ENCODE measurements at regions not wholly inside any gene's neighbourhood (a gene's known extent, or its start where the extent isn't known, plus 50 kb on each side); places are given as distances from the start of the nearest gene placed in this dataset.

DNA sequence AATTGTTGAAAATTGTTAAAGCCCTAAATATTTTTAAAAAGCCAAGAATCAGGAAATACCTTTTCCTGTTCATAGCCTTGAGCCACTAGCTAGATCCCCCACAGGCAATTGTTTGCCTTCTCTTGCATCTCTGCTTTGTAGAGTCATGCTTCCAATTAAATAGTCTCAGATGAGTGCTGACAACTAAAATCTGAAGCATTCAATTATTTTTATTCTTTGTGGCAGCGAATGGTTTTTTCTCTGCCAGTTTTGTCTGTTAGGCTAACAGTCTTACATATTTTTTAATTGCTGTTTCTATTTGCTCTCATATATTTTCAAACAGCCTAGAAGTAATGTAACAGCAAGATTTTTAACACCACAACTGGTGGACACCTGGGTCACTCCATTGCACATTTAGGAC is 277.1 kb upstream of the GBE1 start:
- Histone ChIP-seq H3K4me2 (ENCODE audit: low read length) (no peak overlapping the region), H3K4me1 (ENCODE audit: control insufficient read depth, insufficient read depth, low read length) (no peaks in the 10 kb centered on the region), H3K27me3 (ENCODE audit: control insufficient read depth, insufficient read depth, low read length) (no peaks in the 10 kb centered on the region), H3K36me3 (ENCODE audit: insufficient read depth, low read length) (no peaks in the 10 kb centered on the region), H3K4me3 (ENCODE audit: low read length) (no peak overlapping the region), H3K9ac (ENCODE audit: low read depth, low read length) (no peak overlapping the region), H3K9me3 (replicated peaks; ENCODE audit: low read length) (no peaks in the 10 kb centered on the region)

GRCh38 chr3:82033186-82033585 is 271.7 kb upstream of the GBE1 start:
- Histone ChIP-seq H3K4me1 (ENCODE audit: control insufficient read depth, insufficient read depth, low read length) (no peaks in the 10 kb centered on the region), H3K27me3 (ENCODE audit: control insufficient read depth, insufficient read depth, low read length) (no peaks in the 10 kb centered on the region), H3K9ac (ENCODE audit: low read depth, low read length) (no peak overlapping the region), H3K9me3 (replicated peaks; ENCODE audit: low read length) (no peaks in the 10 kb centered on the region), H3K36me3 (ENCODE audit: insufficient read depth, low read length) (no peaks in the 10 kb centered on the region), H3K4me2 (ENCODE audit: low read length) (no peak overlapping the region), H3K4me3 (ENCODE audit: low read length) (no peak overlapping the region)

GRCh38 chr3:82031596-82031995 is 270.2 kb upstream of the GBE1 start:
- no peaks in the 10 kb centered on the region for H3K27me3 ChIP-seq (ENCODE audit: control insufficient read depth, insufficient read depth, low read length)
- no peak overlapping the region for H3K4me3 ChIP-seq (ENCODE audit: low read length)
- no peak overlapping the region for H3K9ac ChIP-seq (ENCODE audit: low read depth, low read length)
- H3K36me3 ChIP-seq (ENCODE audit: insufficient read depth, low read length), result no peaks in the 10 kb centered on the region
- H3K9me3 ChIP-seq (replicated peaks; ENCODE audit: low read length), result no peaks in the 10 kb centered on the region
- H3K4me2 ChIP-seq (ENCODE audit: low read length), result no peak overlapping the region
- H3K4me1 ChIP-seq (ENCODE audit: control insufficient read depth, insufficient read depth, low read length), result no peaks in the 10 kb centered on the region

GRCh38 chr3:82030916-82031315 is 269.5 kb upstream of the GBE1 start:
- no peaks in the 10 kb centered on the region for H3K9me3 ChIP-seq (replicated peaks; ENCODE audit: low read length)
- no peak overlapping the region for H3K9ac ChIP-seq (ENCODE audit: low read depth, low read length)
- H3K36me3 ChIP-seq (ENCODE audit: insufficient read depth, low read length), result no peaks in the 10 kb centered on the region
- H3K4me2 ChIP-seq (ENCODE audit: low read length), result peak overlapping the region; percentile 61
- peak overlapping the region; percentile 1 for H3K4me3 ChIP-seq (ENCODE audit: low read length)
- H3K4me1 ChIP-seq (ENCODE audit: control insufficient read depth, insufficient read depth, low read length), result no peaks in the 10 kb centered on the region
- no peaks in the 10 kb centered on the region for H3K27me3 ChIP-seq (ENCODE audit: control insufficient read depth, insufficient read depth, low read length)

DNA sequence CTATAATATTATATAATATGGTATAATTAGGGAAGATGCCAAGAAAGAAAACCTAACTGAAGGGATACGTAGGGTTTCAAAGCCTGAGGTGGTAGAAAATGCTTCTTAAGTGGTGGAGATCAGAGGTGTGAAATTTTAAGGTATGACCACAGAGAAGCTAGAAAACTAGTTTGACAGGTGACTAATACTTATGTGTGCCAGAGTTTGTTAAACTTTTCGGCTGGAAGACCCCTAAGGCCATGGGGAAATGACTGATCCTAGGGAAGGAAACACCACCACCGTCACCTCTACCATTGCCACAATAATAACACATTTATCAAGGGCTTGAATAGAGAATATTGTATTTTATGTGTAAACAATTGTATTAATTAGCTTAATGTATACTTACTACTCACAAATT is 261.4 kb upstream of the GBE1 start:
- Histone ChIP-seq H3K4me3 (ENCODE audit: low read length) (no peak overlapping the region), H3K4me1 (ENCODE audit: control insufficient read depth, insufficient read depth, low read length) (no peaks in the 10 kb centered on the region), H3K9ac (ENCODE audit: low read depth, low read length) (no peak overlapping the region), H3K36me3 (ENCODE audit: insufficient read depth, low read length) (no peaks in the 10 kb centered on the region), H3K9me3 (replicated peaks; ENCODE audit: low read length) (no peaks in the 10 kb centered on the region), H3K27me3 (ENCODE audit: control insufficient read depth, insufficient read depth, low read length) (no peaks in the 10 kb centered on the region), H3K4me2 (ENCODE audit: low read length) (no peak overlapping the region)

- H3K9me3 ChIP-seq (replicated peaks; ENCODE audit: low read length), result no peaks in the 10 kb centered on the region
- no peak overlapping the region for H3K4me2 ChIP-seq (ENCODE audit: low read length)
These were observed 258.8 kb upstream of the GBE1 start for GRCh38 chr3:82020282-82020681.

GRCh38 chr3:82015241-82015640 is 253.8 kb upstream of the GBE1 start:
- H3K27me3 ChIP-seq (ENCODE audit: control insufficient read depth, insufficient read depth, low read length), result no peaks in the 10 kb centered on the region
- H3K9me3 ChIP-seq (replicated peaks; ENCODE audit: low read length), result no peaks in the 10 kb centered on the region
- no peak overlapping the region for H3K4me3 ChIP-seq (ENCODE audit: low read length)
- no peak overlapping the region for H3K9ac ChIP-seq (ENCODE audit: low read depth, low read length)
- H3K4me2 ChIP-seq (ENCODE audit: low read length), result no peak overlapping the region
- no peaks in the 10 kb centered on the region for H3K4me1 ChIP-seq (ENCODE audit: control insufficient read depth, insufficient read depth, low read length)
- H3K36me3 ChIP-seq (ENCODE audit: insufficient read depth, low read length), result no peaks in the 10 kb centered on the region

More at GRCh38 chr3:82020282-82020681, 258.8 kb upstream of the GBE1 start:
- no peaks in the 10 kb centered on the region for H3K36me3 ChIP-seq (ENCODE audit: insufficient read depth, low read length)
- H3K4me3 ChIP-seq (ENCODE audit: low read length), result no peak overlapping the region
- H3K4me1 ChIP-seq (ENCODE audit: control insufficient read depth, insufficient read depth, low read length), result no peaks in the 10 kb centered on the region
- no peak overlapping the region for H3K9ac ChIP-seq (ENCODE audit: low read depth, low read length)
- no peaks in the 10 kb centered on the region for H3K27me3 ChIP-seq (ENCODE audit: control insufficient read depth, insufficient read depth, low read length)

DNA sequence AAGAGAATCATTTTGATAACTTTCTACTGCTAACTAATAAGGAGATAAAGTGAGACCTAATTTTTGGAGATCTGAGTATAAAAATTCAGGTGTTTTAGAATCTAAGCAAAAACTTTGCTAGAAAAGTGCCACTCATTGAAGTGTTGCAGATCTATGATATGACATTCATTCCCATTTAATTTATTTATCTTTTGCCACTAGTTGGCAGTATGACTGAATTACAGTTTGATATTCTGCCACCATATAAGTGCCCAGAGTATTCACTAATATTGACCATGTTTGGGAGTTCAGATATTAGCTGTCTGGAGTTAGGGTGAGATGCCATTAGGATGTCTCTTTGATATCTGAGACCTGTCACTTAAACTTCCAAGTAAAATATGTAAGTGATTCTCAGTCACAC is 251.3 kb upstream of the GBE1 start:
- H3K9ac ChIP-seq (ENCODE audit: low read depth, low read length), result no peak overlapping the region
- H3K4me1 ChIP-seq (ENCODE audit: control insufficient read depth, insufficient read depth, low read length), result no peaks in the 10 kb centered on the region
- no peaks in the 10 kb centered on the region for H3K36me3 ChIP-seq (ENCODE audit: insufficient read depth, low read length)
- H3K27me3 ChIP-seq (ENCODE audit: control insufficient read depth, insufficient read depth, low read length), result no peaks in the 10 kb centered on the region
- no peak overlapping the region for H3K4me3 ChIP-seq (ENCODE audit: low read length)
- no peaks in the 10 kb centered on the region for H3K9me3 ChIP-seq (replicated peaks; ENCODE audit: low read length)
- no peak overlapping the region for H3K4me2 ChIP-seq (ENCODE audit: low read length)

DNA sequence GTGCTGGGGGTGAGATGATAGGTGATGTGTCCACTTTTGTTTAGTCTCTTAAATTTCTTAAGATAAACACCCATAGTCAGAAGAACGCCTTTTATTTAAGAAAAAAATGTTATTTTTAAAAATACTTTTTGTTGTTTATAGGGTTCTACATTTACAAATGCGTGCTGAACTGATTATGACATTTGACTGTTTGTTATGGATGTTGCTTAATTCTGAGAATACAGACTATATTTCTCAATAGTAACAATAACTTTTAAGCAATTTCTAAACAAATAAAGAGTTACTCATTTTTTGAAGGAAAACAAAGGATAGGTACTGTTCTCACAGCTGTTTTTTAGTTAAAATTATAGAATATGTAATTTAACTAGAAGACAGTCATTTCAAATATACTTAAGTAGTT is 249.9 kb upstream of the GBE1 start:
- Histone ChIP-seq H3K4me2 (ENCODE audit: low read length) (no peak overlapping the region), H3K36me3 (ENCODE audit: insufficient read depth, low read length) (no peaks in the 10 kb centered on the region), H3K4me3 (ENCODE audit: low read length) (no peak overlapping the region), H3K27me3 (ENCODE audit: control insufficient read depth, insufficient read depth, low read length) (no peaks in the 10 kb centered on the region), H3K9ac (ENCODE audit: low read depth, low read length) (no peak overlapping the region), H3K4me1 (ENCODE audit: control insufficient read depth, insufficient read depth, low read length) (peaks cover 2% of the 10 kb centered on the region), H3K9me3 (replicated peaks; ENCODE audit: low read length) (no peaks in the 10 kb centered on the region)

GRCh38 chr3:82005266-82005665 is 243.8 kb upstream of the GBE1 start:
- no peaks in the 10 kb centered on the region for H3K27me3 ChIP-seq (ENCODE audit: control insufficient read depth, insufficient read depth, low read length)
- no peak overlapping the region for H3K4me2 ChIP-seq (ENCODE audit: low read length)
- H3K4me3 ChIP-seq (ENCODE audit: low read length), result no peak overlapping the region
- H3K4me1 ChIP-seq (ENCODE audit: control insufficient read depth, insufficient read depth, low read length), result peaks cover 22% of the 10 kb centered on the region
- no peaks in the 10 kb centered on the region for H3K36me3 ChIP-seq (ENCODE audit: insufficient read depth, low read length)
- H3K9ac ChIP-seq (ENCODE audit: low read depth, low read length), result no peak overlapping the region
- no peaks in the 10 kb centered on the region for H3K9me3 ChIP-seq (replicated peaks; ENCODE audit: low read length)

DNA sequence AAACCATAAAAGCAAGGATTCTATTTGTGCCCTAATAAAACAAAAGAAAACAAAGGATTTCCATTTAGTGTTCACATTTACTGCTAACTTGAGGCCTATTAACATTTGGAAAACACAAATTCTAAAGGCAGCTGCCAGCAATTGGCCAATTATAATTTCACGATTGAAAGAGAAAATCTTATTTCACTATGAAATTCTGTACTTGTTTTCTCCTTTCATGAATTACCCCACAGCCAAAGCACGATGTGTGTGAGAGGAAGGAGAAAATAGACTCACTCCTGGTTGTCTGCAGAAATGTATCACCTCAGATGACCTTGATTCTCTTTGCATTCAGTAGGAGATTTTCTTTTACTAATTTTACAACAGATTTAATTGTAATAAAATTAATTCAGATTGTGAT is 242.8 kb upstream of the GBE1 start:
- peaks cover 22% of the 10 kb centered on the region for H3K4me1 ChIP-seq (ENCODE audit: control insufficient read depth, insufficient read depth, low read length)

DNA sequence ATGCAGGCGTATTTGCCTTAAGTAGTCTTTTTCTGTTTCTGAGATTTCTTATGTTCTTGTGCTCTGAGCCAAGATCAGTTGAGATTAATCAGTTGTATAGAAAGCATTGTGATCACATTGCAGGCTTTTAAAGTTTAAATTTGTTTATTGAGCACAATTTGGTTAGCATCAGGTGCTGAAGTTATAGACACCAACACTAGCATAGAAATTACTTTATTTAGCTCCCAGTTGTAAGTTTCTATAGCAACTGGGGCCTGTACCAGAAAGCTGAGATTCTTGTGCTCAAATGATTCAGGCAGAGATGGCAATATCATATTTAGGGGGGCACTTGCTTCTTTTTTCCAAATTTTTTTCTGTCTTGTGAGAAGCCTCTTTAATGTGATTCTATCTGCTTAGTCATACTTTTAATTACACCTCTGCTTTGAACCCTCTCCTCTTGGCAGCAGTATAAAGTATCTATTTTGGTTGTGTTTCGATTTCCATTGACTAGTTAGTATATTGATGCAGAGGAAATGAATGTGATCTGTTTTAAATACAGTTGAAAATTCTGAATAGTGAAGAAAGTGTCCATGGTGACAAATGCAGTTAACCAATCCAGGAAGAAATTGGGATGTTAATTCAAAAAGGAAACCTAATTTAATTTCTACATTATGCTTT is 241.7 kb upstream of the GBE1 start:
- Histone ChIP-seq H3K4me1 (ENCODE audit: control insufficient read depth, insufficient read depth, low read length) (peaks cover 22% of the 10 kb centered on the region), H3K9ac (ENCODE audit: low read depth, low read length) (no peak overlapping the region), H3K36me3 (ENCODE audit: insufficient read depth, low read length) (no peaks in the 10 kb centered on the region), H3K9me3 (replicated peaks; ENCODE audit: low read length) (no peaks in the 10 kb centered on the region), H3K4me3 (ENCODE audit: low read length) (no peak overlapping the region), H3K27me3 (ENCODE audit: control insufficient read depth, insufficient read depth, low read length) (no peaks in the 10 kb centered on the region), H3K4me2 (ENCODE audit: low read length) (no peak overlapping the region)

More for the DNA sequence above, 242.8 kb upstream of the GBE1 start:
- Histone ChIP-seq H3K36me3 (ENCODE audit: insufficient read depth, low read length) (no peaks in the 10 kb centered on the region), H3K9ac (ENCODE audit: low read depth, low read length) (no peak overlapping the region), H3K27me3 (ENCODE audit: control insufficient read depth, insufficient read depth, low read length) (no peaks in the 10 kb centered on the region), H3K4me3 (ENCODE audit: low read length) (no peak overlapping the region), H3K9me3 (replicated peaks; ENCODE audit: low read length) (no peaks in the 10 kb centered on the region), H3K4me2 (ENCODE audit: low read length) (no peak overlapping the region)

Data from skeletal muscle satellite cell (primary cell).